HG03025 (cell line): ENCODE measurements at regions not wholly inside any gene's neighbourhood (a gene's known extent, or its start where the extent isn't known, plus 50 kb on each side); places are given as distances from the start of the nearest gene placed in this dataset.

Experiments used
- ATAC-seq: cut with Tn5 transposase; IDR thresholded peaks from one replicate; pipeline ENCODE4 v1.9.1; 2021; ENCODE audit warnings: mild to moderate bottlenecking, moderate library complexity; ENCODE audit not compliant: unreplicated experiment, low FRiP score

DNA sequence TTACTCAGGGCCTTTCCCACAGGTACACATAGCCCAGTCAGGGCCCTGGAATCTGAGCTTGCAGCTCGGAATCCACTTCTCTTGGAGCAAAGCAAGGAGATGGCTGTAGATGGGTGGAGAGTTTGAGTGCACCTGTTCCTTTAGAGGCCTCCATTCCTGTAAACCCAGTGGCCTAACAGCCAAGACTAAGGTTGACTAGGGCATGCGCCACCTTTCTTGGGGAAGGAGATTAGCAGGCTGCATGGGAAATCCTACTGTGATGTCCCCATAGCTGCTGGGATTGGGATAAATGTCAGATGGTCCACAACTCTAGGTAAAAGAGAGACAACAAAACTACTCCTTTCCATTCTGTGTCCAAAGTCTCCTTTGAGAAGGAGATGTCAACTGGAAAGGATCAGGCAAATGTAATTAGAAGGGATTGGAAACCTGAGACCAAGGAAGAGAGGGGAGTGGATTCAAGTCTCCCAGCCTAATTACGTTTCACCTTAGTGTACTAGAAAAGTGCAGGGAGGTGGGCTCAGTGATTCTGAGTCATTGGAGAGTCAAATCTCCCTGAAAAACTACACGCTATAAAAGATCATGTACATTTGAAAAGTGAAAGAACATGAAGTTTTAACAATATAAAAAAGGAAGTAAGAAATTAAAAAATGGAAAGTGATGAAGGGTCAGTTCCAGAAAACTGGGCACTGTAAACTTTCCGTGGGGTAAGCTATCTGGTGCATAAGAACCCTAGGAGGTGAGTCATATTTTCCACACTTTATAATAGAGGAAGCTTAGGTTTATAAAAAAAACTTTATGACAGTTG lies 104.2 kb downstream of the SEC61B start:
- ATAC-seq: no peak

DNA sequence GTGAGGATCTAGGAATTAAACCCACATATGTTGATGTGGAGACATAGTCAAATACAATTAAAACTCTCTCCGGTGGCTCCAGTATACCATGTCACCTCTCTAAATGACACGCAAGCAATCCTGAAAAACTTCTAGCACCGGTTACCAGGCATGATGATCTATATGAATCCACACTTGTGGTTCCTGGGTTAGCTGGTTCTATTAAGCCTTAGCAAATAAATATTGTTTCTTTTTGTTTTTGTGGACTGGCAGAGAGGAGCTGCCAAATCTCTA lies 104.8 kb downstream of the SEC61B start:
- no peak for ATAC-seq

DNA sequence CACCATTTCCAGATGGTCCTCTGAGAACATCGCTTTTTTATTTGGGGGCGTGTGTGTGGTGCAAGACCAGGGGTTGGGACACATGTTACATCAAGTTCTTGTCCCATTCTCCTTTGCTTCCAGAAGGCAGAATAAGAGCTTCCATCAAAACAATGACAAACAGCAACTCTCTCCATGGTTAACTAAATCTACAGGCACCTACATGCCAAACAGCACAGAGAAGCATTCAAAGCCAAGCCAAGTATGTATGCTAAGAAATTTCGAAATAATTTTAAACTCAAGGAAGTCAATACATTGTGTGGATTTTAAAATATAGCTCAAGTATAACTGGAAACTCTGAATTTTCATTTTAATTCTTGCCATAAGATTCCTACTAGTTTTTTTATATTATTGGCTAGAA lies 105.6 kb downstream of the SEC61B start:
- ATAC-seq: no peak

DNA sequence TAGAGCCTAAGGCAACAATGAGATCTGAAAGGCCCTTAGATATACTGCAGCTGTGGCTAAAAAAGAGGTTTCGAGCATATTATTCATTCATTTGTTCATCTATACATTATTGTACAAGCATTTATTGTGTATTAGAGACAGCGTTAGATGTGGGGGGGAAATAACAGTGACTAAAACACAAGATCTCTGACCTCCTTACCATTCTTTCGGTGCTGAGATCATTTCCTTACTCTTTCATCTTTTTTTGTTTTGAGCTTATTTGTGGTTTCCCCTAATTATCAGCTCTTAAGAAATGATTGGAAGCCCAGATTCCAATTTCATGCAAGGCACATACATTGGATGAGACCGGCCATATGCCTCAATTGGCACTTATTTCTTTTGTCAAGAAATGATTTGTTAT lies 113.2 kb downstream of the SEC61B start:
- no peak for ATAC-seq

DNA sequence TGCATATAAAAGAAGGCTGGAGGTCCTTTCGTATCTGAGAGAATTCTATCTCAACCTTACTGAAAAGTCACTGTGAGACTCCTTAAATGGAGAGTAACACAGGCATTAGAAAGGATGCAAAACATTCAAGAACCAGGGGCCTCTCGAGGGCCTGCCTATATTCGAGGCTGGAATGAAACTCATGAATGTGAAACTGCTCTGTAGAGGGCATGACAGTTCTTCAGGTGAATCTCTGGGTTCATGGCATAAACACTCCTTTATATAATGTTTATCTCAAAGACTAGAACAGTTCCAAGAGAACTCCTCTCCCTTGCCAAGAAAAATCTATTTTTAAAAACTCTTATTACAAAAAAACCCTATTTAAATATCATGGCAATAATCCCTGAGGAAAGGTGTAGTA lies 113.9 kb downstream of the SEC61B start:
- ATAC-seq: no peak

DNA sequence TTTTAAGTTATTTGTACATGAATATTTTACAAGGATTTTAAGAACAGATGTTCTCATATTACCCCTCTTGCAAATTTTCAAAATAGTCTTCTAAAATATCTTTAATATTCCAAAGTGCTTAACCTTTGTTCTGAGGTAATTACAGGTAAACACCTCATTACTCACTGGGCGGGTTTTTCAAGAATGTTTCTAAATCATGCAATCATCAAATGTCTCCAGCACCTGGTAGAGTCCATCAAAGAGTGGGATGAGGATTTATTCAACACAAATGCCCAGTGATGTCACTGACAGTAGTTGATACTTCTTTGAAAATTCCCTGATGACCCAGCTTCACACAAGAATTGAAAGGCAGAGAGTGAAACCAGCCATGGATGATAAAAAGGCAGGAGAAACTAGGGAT lies 114.4 kb downstream of the SEC61B start:
- no peak for ATAC-seq

DNA sequence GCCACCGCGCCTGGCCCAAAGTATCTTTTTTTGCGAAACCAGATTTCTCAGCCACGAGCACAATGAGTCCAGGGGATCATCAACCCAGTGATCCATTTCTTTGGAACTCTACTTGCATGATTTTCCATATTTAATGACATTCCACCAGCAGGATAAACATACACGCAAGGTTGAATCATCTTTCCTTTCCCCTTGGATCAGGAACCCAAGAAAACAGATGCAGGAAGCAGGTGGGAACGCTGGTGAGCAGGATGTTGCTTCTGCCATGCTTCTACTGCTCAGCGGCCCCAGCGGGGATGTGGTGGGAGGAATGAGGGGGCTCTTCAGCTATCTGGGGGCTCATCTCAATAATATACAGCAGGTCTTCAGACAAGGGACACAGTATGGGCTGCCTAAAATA lies 118.2 kb downstream of the SEC61B start:
- no peak for ATAC-seq

DNA sequence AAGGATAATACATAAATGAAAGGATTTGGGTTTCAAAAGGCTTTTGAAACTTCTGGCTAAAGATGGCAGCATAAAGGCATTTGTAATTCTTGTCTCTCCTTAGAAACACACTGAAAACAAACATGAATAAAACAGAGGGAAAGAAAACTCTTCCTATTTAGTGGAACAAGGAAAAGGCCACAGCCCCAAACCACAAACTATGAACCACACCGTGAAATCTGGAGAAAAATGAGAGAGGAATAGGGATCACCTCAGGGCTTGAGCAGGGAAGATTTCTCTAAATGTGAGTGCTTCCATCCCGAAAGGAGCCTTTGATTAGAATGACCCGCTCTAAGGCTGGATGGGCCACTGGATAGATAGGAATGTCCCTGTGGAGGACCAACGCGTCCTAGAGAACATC lies 119.6 kb downstream of the SEC61B start:
- no peak for ATAC-seq

DNA sequence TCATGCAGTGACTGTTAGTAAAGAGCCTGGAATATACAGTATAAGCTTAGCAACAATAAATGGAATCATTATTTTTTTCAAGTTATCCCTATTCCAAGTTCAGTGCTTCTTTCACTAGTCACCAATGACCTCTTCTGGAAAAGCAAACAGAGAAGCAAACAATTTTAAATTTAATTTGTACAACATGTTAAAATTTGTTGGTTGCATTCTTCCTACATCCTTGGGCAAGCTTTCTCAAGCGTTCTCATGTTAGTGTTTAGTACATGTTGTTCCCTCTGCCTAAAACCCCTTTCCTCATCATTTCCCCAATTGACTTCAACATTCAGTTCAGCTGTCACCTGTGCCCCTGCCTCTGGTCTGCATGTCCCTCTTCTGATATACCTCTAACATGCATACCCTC lies 123.4 kb downstream of the SEC61B start:
- no peak for ATAC-seq

DNA sequence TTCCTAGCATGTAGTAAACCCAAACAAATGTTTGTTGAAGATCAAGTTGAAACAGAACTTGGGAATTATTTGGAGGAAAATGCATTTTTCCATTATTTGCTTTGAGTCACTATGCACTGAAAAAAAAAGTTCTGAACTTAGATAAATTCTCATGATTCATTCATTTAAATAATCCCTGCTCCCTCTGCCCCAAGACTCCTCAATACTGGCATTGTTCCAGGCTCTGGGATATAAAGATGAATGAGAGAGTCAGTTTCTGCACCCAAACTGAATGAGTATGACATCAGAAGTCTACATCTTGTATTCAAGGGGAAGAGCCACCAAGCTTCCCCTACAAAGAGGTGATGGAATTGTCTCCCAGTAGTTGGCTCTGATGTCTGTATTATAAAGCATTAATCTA lies 123.9 kb downstream of the SEC61B start:
- no peak for ATAC-seq

DNA sequence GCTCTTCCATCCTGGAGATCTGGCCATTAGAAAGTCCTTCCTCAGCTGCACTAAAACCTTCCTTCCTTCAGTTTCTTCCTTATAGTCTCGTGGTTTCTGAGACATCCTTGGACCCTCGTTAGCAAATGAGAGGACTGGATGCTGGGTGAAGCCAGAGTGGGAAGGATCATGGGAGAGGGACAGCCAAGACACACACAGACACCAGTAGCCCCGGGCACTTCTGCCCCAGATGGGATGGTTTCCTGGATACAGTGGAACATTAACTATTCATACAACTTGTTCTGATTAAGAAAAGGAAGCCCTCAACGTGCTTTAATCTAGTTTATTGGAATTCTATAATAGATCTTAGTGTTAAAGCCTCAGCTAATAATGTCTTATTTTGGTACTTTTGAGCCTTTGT lies 125.5 kb downstream of the SEC61B start:
- no peak for ATAC-seq

DNA sequence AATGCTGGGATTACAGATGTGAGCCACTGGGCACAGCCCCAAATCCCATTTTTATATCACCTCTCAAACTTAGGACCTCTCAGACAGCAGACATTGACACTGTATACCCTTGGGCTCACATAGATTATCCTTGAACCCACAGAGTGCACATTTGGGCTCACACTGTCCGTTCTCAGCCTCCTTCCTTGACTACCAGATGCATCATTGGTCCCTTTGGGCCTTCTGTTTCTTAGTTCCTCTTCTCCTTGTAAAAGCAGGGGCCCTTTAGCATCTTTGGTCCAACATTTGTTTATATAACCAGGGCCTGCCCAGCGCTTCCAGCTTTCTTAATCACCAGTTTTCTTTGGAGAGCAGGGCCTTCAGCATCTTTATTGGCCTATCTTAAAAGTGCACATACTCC lies 126.2 kb downstream of the SEC61B start:
- ATAC-seq: no peak

DNA sequence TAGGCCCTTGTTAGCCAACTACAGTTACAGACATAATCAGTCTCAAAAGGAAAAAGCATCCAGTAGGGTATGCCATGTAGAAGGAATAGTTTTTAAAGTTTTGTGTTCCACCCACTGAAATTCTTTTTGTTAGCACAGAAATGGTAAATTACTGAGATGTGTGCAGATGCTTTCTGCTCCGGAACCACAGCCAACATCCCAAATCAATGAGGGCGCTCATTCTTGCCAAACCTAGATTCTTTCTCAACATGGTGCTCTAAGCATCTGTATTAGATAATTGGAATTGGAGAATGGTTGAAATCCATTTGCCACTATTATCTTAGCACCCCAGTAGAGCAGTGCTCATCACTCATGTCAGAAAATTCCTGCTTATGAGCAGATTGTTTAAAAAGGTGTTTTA lies 127.8 kb downstream of the SEC61B start:
- no peak for ATAC-seq

DNA sequence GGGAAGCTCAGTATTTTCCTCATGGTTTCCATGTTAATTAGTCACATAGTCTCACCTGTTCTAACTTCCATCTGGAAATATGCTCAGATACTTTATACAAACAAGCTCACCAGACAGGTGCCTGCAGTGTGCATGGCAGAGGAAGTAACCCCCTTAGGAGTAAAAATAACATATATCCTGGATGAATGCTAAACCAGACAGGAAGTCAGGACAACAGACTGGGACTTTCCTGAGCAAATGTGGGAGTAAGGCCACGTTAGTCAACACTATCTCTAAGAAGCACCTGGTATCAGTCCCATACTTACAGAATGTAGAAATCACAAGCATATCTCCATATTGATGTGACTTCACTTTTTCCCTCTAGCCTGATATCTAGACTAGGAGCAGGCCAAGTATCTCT lies 128.4 kb downstream of the SEC61B start:
- no peak for ATAC-seq

DNA sequence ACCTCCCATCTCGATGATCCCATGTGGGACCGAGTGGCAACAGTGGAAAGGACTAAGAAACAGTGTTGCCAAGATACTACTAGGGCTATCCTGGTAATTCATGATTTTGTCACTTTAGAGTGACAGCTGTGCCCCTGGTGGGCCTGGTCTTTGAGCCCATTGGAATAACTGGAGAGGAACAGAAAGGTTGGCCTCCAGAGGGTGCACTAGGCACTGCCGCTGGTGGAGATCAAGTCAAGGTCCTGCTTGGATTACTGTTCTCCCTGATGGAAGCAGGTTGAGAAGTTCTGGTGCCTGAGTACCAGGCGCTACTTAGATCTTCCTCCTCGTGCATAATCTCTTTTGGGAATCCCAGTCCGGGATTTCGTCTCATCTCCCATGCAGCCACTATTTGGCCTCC lies 129.6 kb downstream of the SEC61B start:
- no peak for ATAC-seq

DNA sequence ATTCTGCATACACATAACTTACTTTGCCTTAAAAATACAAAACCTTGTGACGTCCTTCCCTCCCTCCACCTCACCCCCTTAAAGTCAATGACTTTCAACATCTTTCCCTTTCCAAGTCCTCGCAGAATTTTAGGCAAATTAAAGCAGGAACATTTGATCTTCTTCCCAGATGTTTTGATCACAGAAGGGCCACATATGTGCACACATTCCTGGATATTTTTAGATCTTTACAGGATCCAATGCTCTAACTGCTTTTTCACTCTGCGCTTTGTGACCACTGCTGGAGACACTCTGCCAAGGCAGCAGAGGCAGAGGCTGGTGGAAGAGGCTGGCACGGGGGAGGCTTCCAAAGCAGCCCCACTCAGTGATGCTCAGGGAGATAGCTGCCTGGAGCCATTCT lies 130.7 kb downstream of the SEC61B start:
- ATAC-seq: no peak

DNA sequence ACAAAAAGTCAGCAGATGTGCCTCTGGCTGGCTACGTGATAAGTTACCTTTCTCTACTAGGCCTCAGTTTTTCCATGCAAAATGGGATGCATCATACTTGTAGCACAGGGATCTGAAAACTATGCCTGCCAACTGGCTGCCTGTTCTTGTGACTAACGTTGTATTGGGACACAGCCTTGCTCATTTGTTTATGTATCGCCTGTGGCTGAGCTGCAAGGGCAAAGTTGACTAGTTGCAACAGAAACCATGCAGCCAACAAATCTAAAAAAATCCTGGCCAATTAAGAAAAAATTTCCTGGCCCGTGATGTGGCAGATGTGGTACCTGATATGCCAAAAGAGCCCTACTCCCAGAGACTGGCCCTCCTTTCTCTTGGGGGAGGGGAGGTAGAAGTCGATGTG lies 131.3 kb downstream of the SEC61B start:
- ATAC-seq: no peak

DNA sequence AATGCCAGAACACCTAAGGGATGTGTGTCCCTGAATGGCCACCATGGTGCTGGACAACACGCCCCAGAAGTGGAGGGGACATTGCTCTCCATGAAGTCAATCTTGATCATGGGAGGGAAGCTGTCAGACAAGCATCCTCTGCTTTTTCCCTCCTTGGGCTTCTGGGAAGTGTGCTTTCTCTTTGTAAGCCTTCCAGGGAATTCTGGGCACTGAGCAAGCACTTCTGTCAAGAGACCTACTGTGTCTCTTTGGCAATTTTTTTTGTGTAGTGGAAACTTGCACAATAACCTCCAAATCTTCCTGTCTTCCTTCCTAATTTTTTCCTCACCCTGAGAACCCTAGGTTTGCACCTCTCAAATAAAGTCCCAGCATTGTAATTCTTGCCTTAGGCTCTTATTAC lies 132.0 kb downstream of the SEC61B start:
- no peak for ATAC-seq

DNA sequence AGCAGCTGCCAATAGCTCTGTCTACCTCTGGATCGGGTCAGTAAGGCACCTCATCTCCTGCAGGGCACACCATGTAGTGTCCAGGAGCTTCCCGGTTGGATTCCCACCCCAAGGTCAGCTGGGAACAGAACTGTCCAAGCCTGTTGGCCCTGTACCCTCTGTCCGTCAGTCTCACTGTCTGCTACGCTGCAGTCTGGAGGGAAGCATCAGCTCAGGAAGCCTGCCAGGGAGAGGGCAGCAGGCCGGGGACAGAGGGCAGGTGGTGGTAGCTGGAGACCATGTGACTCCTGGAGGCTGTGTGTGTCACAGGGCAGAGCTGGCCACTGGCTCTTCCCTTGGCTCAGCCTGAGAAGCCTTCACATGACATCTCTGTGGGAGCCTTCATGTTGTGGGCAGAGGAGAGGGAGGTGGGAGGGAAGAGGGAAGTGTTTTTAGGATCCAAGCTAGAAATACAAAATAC lies 134.5 kb downstream of the SEC61B start:
- no peak for ATAC-seq

DNA sequence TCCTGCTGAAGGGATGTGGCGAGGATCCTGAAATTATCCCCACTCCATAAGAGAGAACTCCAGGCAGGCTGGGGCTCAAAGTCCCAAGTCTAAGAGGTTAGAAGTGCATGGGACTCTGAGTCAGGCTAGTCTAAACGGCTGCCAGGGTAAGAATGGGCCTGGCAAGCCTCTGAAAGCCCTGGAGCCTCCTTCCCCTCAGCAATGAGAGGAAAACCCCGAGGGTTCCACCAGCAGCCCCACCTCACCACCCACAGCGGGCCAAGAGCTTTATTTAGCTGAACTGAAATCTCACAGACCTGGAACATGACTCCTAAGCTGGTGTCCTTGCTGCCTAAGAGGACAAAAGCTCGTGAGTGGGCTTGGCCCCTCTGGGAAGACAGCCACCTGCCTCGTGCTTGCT lies 135.5 kb downstream of the SEC61B start:
- no peak for ATAC-seq

DNA sequence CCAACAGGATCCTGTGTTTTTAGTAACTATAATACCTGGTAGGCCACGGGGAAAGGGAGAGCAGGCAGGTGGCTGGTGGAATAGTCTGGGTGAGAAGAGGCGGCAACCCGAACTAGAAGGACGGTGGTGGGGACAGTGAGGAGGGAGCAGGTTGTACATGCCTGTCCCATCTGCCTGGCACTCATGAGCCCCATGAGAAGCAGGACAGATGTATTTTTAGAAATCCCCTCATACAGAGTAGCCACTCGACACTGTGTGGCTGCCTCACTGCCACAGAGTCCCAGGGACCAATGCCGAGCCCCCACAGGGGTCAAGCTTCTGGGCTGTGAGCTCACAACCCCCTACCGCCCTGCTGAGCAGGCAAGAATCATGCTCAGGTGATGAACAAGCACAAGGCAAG lies 136.6 kb downstream of the SEC61B start:
- no peak for ATAC-seq

DNA sequence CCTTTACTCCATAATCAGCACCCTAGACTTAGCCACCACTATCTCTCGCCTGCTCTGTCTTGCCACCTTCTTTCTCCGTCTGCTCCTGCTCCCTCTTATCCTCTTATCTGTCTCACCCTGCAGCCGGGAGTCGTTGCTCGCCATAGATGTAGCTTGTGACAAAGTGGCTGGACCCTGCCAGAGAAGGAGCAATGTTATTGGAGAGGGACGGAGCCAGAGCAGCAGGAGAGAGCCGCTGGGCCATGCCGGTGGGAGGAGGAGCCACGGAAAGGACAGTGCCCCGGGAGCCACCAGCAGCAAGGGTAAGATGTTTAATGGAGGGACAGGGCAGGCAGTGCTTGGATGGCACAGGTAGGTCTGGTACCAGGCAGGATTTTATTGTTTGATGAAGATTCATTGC lies 137.3 kb downstream of the SEC61B start:
- ATAC-seq: no peak

DNA sequence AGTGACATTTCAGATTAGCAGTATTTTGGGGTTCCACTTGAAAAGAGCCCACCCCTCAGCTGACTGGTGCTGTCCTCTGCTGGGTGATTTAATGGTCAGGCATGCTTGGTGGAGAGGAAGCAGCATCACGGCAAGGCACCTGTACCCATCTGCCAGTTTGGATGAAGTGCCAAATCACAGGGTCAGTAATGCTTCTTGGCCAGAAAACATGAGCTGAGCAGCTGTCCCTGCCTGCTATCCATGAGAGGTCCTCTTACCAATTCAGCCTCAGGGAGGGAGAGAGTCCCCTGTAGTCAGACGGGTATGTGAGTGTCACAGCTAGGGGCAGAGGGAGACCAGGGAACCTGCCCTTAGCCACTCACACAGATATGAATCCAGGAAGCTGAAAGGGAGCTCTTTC lies 137.9 kb downstream of the SEC61B start:
- ATAC-seq: no peak
